Transverse colon (tissue), 3 donors: ENCODE measurements at regions not wholly inside any gene's neighbourhood (a gene's known extent, or its start where the extent isn't known, plus 50 kb on each side); places are given as distances from the start of the nearest gene placed in this dataset.

ENCODE experiments used
- EP300 ChIP-seq: sonication (generic); formaldehyde crosslinking; IDR thresholded peaks from one replicate; pipeline ENCODE4 v1.6.1; 2017; ENCODE audit warnings: antibody characterized with exemption, low read depth
- POLR2A ChIP-seq: fragments of 450-650 bp; IDR thresholded peaks from one replicate; pipeline ENCODE4 v1.6.1; 2016; ENCODE audit warnings: antibody characterized with exemption, mild to moderate bottlenecking, moderate library complexity
- TF ChIP-seq, protein P1 (sequence below), 5 experiments: fragments of 200-600 bp in 3 of 5; fragments of 450-650 bp in 2 of 5; sonication (generic) in 3 of 5; IDR thresholded peaks; 1 replicate in 2 of 5; 2 replicates in 3 of 5; pipeline ENCODE4 v1.5.1; 2016 to 2017; ENCODE audit warnings: antibody characterized with exemption in 5 of 5, inconsistent platforms in 3 of 5, mild to moderate bottlenecking in 2 of 5, moderate library complexity in 1 of 5

DNA sequence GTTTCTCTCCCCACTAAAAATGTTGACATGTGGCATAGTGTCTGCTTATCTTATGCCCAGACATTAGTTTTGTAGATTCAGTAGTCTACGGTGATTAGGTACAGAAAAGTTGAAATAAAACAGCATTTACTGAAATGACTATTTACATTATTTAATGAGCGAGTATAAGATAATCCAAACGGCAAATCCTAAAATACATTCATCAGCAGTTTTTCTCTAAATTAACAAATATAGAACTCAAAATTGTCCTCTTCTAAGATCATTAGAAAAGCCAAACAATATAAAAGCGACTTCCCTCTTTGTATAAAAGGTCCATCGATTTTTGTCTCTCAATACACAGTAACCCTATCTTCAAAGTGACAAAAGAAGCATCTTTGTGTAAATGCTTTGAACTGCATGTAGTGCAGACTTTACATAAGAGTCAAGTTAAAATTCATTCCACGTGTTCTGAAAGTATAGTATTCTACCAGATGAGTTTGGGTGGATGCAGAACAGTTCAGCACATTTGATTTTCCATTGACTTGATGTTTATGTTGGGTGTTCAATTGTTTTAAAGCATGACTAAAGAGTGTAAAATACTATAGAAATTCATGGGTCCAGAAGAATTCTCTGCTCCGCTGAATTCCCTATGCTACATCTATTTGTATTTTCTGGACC, 480.8 kb upstream of the DPH6 start:
- TF ChIP-seq, protein P1, sequence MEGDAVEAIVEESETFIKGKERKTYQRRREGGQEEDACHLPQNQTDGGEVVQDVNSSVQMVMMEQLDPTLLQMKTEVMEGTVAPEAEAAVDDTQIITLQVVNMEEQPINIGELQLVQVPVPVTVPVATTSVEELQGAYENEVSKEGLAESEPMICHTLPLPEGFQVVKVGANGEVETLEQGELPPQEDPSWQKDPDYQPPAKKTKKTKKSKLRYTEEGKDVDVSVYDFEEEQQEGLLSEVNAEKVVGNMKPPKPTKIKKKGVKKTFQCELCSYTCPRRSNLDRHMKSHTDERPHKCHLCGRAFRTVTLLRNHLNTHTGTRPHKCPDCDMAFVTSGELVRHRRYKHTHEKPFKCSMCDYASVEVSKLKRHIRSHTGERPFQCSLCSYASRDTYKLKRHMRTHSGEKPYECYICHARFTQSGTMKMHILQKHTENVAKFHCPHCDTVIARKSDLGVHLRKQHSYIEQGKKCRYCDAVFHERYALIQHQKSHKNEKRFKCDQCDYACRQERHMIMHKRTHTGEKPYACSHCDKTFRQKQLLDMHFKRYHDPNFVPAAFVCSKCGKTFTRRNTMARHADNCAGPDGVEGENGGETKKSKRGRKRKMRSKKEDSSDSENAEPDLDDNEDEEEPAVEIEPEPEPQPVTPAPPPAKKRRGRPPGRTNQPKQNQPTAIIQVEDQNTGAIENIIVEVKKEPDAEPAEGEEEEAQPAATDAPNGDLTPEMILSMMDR (IDR thresholded peaks at IDR 0.05), result no peak
- TF ChIP-seq POLR2A, result no peak
- TF ChIP-seq EP300, result no peak
